B cell (primary cell): ENCODE measurements at regions not wholly inside any gene's neighbourhood (a gene's known extent, or its start where the extent isn't known, plus 50 kb on each side); places are given as distances from the start of the nearest gene placed in this dataset.
"Not testable (repeated sequence)": the region's sequence is repeated elsewhere in the genome, so short reads cannot be mapped to it uniquely, and the experiment has no call there.

Source experiments
- ATAC-seq: fragments of 200-7000 bp; cut with Tn5 transposase; one replicate; pipeline ENCODE4 v1.10.0; 2021; ENCODE audit warnings: low read depth, mild to moderate bottlenecking, moderate number of reproducible peaks, moderate library complexity
- CTCF ChIA-PET: fragments of 350-600 bp; sonication (Branson Sonifier 250); formaldehyde crosslinking; loops from one replicate; lab custom pipeline; 2021; ENCODE audit warnings: antibody characterized with exemption, inconsistent platforms; lab: Charles Lee
- POLR2A ChIA-PET: fragments of 350-600 bp; sonication (Branson Sonifier 250); formaldehyde crosslinking; loops from one replicate; lab custom pipeline; 2021; ENCODE audit warnings: antibody characterized with exemption; lab: Charles Lee
- DNase-seq: peaks from one replicate; pipeline ENCODE4 v3.0.0; 2013
- H2AFZ ChIP-seq: 2 replicates; pipeline ENCODE4 v1.6.1; 2012; ENCODE audit warnings: mild to moderate bottlenecking, low read depth, low read length; ENCODE audit not compliant: insufficient read depth, poor library complexity, severe bottlenecking
- H3K27ac ChIP-seq, 2 donors: 1 replicate in 1 of 2; 2 replicates in 1 of 2; pipeline ENCODE4 v1.5.1; 2012 to 2013; ENCODE audit warnings: low read length in 2 of 2, mild to moderate bottlenecking in 2 of 2, moderate library complexity in 1 of 2
- H3K27me3 ChIP-seq, 4 experiments: fragments of 200-600 bp in 1 of 4; sonication (generic) in 1 of 4; replicated peaks in 1 of 4; 1 replicate in 2 of 4; 2 replicates in 2 of 4; pipeline versions ENCODE4 v1.6.1 to v1.7.0; 2013 to 2016; ENCODE audit warnings: low read length in 3 of 4, mild to moderate bottlenecking in 2 of 4, mixed read lengths in 1 of 4, moderate library complexity in 1 of 4; ENCODE audit not compliant: insufficient read depth in 4 of 4, control insufficient read depth in 3 of 4; ENCODE audit errors: control extremely low read depth in 1 of 4
- H3K36me3 ChIP-seq, 2 experiments: replicated peaks in 1 of 2; 1 replicate in 1 of 2; 2 replicates in 1 of 2; pipeline versions ENCODE4 v1.6.1 to v1.7.1; 2013; ENCODE audit warnings: low read length in 1 of 2; ENCODE audit not compliant: insufficient read depth in 2 of 2, control insufficient read depth in 1 of 2; ENCODE audit errors: control extremely low read depth in 1 of 2, extremely low read depth in 1 of 2
- H3K4me1 ChIP-seq, 2 donors: fragments of 200-600 bp in 1 of 2; sonication (generic) in 1 of 2; 1 replicate in 1 of 2; 2 replicates in 1 of 2; pipeline versions ENCODE4 v1.5.1 to v1.6.1; 2013 to 2017; ENCODE audit warnings: low read length in 2 of 2; ENCODE audit not compliant: control insufficient read depth in 2 of 2, insufficient read depth in 2 of 2
- H3K4me2 ChIP-seq: replicated peaks from 2 replicates; pipeline ENCODE3; 2012; ENCODE audit warnings: mild to moderate bottlenecking, low read depth, low read length; ENCODE audit not compliant: poor library complexity, severe bottlenecking
- H3K4me3 ChIP-seq, 5 experiments: fragments of 200-600 bp in 1 of 5; sonication (generic) in 1 of 5; 1 replicate in 3 of 5; 2 replicates in 2 of 5; pipeline versions ENCODE4 v1.5.1 to v1.7.0; 2011 to 2016; ENCODE audit warnings: low read length in 4 of 5, mild to moderate bottlenecking in 4 of 5, low read depth in 2 of 5, control low read depth in 1 of 5, moderate library complexity in 1 of 5; ENCODE audit not compliant: insufficient read depth in 1 of 5; ENCODE audit errors: control extremely low read depth in 1 of 5, extremely low read depth in 1 of 5
- H3K79me2 ChIP-seq: fragments of 200-600 bp; sonication (generic); one replicate; pipeline ENCODE4 v1.6.0; 2016; ENCODE audit warnings: low read length; ENCODE audit not compliant: control insufficient read depth, insufficient read depth
- H3K9ac ChIP-seq: fragments of 200-600 bp; sonication (generic); 2 replicates; pipeline ENCODE4 v1.6.1; 2017; ENCODE audit warnings: mild to moderate bottlenecking, low read length, moderate library complexity
- H3K9me3 ChIP-seq, 3 donors: one replicate each; pipeline versions ENCODE4 v1.6.1 to v1.7.1; 2013; ENCODE audit warnings: low read length in 2 of 3; ENCODE audit not compliant: control insufficient read depth in 2 of 3, insufficient read depth in 1 of 3; ENCODE audit errors: control extremely low read depth in 1 of 3
- H4K20me1 ChIP-seq: 2 replicates; pipeline ENCODE4 v1.6.0; 2012; ENCODE audit warnings: mild to moderate bottlenecking, low read length; ENCODE audit not compliant: insufficient read depth, control insufficient read depth, poor library complexity, severe bottlenecking
- H3K27ac Mint-ChIP-seq: one replicate; pipeline ENCODE4 v1.8.0; 2021; ENCODE audit warnings: mixed read lengths
- H3K27me3 Mint-ChIP-seq: one replicate; pipeline ENCODE4 v1.8.0; 2021; ENCODE audit warnings: mixed read lengths
- H3K4me1 Mint-ChIP-seq: one replicate; pipeline ENCODE4 v1.8.0; 2021; ENCODE audit warnings: mixed read lengths
- H3K4me3 Mint-ChIP-seq: one replicate; pipeline ENCODE4 v1.8.0; 2021; ENCODE audit warnings: mixed read lengths
- H3K9me3 Mint-ChIP-seq: one replicate; pipeline ENCODE4 v1.8.0; 2022; ENCODE audit warnings: mixed read lengths; ENCODE audit not compliant: insufficient read depth
- EZH2 ChIP-seq: IDR thresholded peaks from 2 replicates; pipeline ENCODE4 v1.6.1; 2012; ENCODE audit warnings: borderline replicate concordance, low read depth, mild to moderate bottlenecking, moderate library complexity, low read length; ENCODE audit not compliant: insufficient read depth, poor library complexity, severe bottlenecking
- WGBS: methylation state at CpG from one replicate; pipeline ENCODE4 v1.1.5; 2013; ENCODE audit warnings: missing lambda C conversion rate; ENCODE audit not compliant: insufficient coverage; 5-methylcytosine and 5-hydroxymethylcytosine counted together
- intact Hi-C: fragments of 100-400 bp; cut with micrococcal nuclease; formaldehyde crosslinking; loops from one replicate; pipeline ENCODE4 v1.10.0; 2022
- TF ChIP-seq, protein P1 (sequence below): fragments of 200-600 bp; IDR thresholded peaks from one replicate; pipeline ENCODE4 v1.8.0; 2022; ENCODE audit warnings: antibody characterized with exemption, mild to moderate bottlenecking

DNA sequence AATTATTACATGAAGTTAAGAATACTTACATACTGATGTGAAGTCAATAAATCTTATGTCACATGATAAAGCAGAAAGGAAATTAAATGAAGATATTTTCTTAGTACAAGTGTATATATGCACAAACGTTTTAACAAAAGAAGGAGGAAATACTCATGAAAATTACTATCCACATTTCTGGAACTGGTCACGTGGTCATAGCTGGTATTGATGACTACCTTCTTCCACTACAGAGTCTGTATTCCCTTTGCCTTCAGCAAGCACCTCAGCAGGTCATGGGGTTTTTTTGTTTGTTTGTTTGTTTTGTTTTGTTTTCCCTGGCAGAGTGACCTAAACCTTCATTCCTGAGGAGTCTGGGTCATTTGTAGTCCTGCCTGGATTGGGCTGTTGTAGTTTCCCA, 174.9 kb upstream of the BANK1 start:
- no peak for TF ChIP-seq EZH2
- TF ChIP-seq, protein P1, sequence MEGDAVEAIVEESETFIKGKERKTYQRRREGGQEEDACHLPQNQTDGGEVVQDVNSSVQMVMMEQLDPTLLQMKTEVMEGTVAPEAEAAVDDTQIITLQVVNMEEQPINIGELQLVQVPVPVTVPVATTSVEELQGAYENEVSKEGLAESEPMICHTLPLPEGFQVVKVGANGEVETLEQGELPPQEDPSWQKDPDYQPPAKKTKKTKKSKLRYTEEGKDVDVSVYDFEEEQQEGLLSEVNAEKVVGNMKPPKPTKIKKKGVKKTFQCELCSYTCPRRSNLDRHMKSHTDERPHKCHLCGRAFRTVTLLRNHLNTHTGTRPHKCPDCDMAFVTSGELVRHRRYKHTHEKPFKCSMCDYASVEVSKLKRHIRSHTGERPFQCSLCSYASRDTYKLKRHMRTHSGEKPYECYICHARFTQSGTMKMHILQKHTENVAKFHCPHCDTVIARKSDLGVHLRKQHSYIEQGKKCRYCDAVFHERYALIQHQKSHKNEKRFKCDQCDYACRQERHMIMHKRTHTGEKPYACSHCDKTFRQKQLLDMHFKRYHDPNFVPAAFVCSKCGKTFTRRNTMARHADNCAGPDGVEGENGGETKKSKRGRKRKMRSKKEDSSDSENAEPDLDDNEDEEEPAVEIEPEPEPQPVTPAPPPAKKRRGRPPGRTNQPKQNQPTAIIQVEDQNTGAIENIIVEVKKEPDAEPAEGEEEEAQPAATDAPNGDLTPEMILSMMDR = no peak
- H3K27ac ChIP-seq = no peak overlapping the region
- no peaks in the 10 kb centered on the region for H3K36me3 ChIP-seq
- no peak overlapping the region for H3K4me2 ChIP-seq
- Mint-ChIP-seq H3K9me3 (peaks cover 4% of the 10 kb centered on the region), H3K27me3 (no peaks in the 10 kb centered on the region), H3K4me1 (no peaks in the 10 kb centered on the region), H3K27ac (no peak overlapping the region), H3K4me3 (no peak overlapping the region)
- no peak overlapping the region for H3K4me3 ChIP-seq
- no peak for DNase-seq
- no peaks in the 10 kb centered on the region for H3K27me3 ChIP-seq
- intact Hi-C loops = no loop called here
- POLR2A ChIA-PET = no interaction called here
- no peak overlapping the region for H2AFZ ChIP-seq
- no peaks in the 10 kb centered on the region for H3K4me1 ChIP-seq
- H4K20me1 ChIP-seq = no peaks in the 10 kb centered on the region
- ATAC-seq = no peak
- H3K9ac ChIP-seq = no peak overlapping the region
- CTCF ChIA-PET = no interaction called here
- H3K9me3 ChIP-seq = peaks cover 0 to 4% (median 0%) of the 10 kb centered on the region in 3 donors
- H3K79me2 ChIP-seq = no peaks in the 10 kb centered on the region
- no CpG with 5 or more reads among the region's 2 CpGs for WGBS

DNA sequence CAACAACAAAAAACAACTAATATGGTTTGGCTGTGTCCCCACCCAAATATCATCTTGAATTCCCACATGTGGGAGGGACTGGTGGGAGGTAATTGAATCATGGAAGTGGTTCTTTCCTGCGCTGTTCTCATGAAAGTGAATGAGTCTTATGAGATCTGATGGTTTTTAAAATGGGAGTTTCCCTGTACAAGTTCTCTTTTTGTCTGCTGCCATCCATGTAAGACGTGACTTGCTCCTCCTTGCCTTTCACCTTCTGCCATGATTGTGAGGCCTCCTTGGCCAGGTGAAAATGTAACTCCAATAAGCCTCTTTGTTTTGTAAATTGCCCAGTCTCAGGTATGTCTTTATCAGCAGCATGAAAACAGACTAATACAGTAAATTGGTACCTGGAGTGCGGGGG, 183.5 kb upstream of the BANK1 start:
- H3K4me3 Mint-ChIP-seq, CTCF ChIA-PET, H3K4me1 Mint-ChIP-seq, H3K27ac ChIP-seq, intact Hi-C loops, H3K27me3 ChIP-seq, H3K4me1 ChIP-seq, H4K20me1 ChIP-seq, H3K79me2 ChIP-seq, H2AFZ ChIP-seq, H3K4me3 ChIP-seq, H3K27ac Mint-ChIP-seq, POLR2A ChIA-PET, H3K27me3 Mint-ChIP-seq, DNase-seq, H3K36me3 ChIP-seq, H3K4me2 ChIP-seq, ATAC-seq, H3K9ac ChIP-seq: not testable (repeated sequence)
- peaks cover 0 to 12% (median 4%) of the 10 kb centered on the region in 3 donors for H3K9me3 ChIP-seq
- H3K9me3 Mint-ChIP-seq = peaks cover 11% of the 10 kb centered on the region
- 89% methylated on average over 2 of the region's 3 CpGs for WGBS
